CD4-positive, CD25-positive, alpha-beta regulatory T cell (primary cell): ENCODE measurements at regions not wholly inside any gene's neighbourhood (a gene's known extent, or its start where the extent isn't known, plus 50 kb on each side); places are given as distances from the start of the nearest gene placed in this dataset.

Experiments
- ATAC-seq, 2 donors: fragments of 150-1000 bp; cut with Tn5 transposase; one replicate each; pipeline ENCODE4 v1.10.0; 2021; ENCODE audit warnings: low read depth in 2 of 2, moderate number of reproducible peaks in 2 of 2, moderate library complexity in 1 of 2
- DNase-seq, 3 donors: peaks; one replicate each; pipeline versions ENCODE4 v3.0.0 to v3.0.0-alpha.2; 2012 to 2022; ENCODE audit warnings: mixed read lengths in 1 of 3
- H3K27ac ChIP-seq: one replicate; pipeline ENCODE4 v1.7.0; 2013; ENCODE audit warnings: mild to moderate bottlenecking, low read length; ENCODE audit not compliant: insufficient read depth, poor library complexity, severe bottlenecking
- H3K27me3 ChIP-seq: one replicate; pipeline ENCODE4 v1.7.0; 2013; ENCODE audit warnings: low read length; ENCODE audit not compliant: control insufficient read depth, insufficient read depth
- H3K36me3 ChIP-seq: one replicate; pipeline ENCODE4 v1.7.0; 2013; ENCODE audit warnings: mild to moderate bottlenecking, low read length, moderate library complexity; ENCODE audit not compliant: control insufficient read depth, insufficient read depth
- H3K4me1 ChIP-seq: 2 replicates; pipeline ENCODE4 v1.7.0; 2013; ENCODE audit warnings: mild to moderate bottlenecking, low read length; ENCODE audit not compliant: insufficient read depth, control insufficient read depth, poor library complexity, severe bottlenecking
- H3K4me3 ChIP-seq: one replicate; pipeline ENCODE4 v1.7.0; 2013; ENCODE audit warnings: low read depth, mild to moderate bottlenecking, low read length, moderate library complexity
- H3K9me3 ChIP-seq, 2 experiments: 1 replicate in 1 of 2; 2 replicates in 1 of 2; pipeline ENCODE4 v1.7.0; 2013; ENCODE audit warnings: low read length in 2 of 2, mild to moderate bottlenecking in 1 of 2, moderate library complexity in 1 of 2; ENCODE audit not compliant: control insufficient read depth in 2 of 2
- H3K27ac Mint-ChIP-seq, 3 donors: one replicate each; pipeline ENCODE4 v1.8.0; 2020 to 2022; ENCODE audit warnings: mild to moderate bottlenecking in 3 of 3, mixed read lengths in 3 of 3, moderate library complexity in 2 of 3
- H3K27me3 Mint-ChIP-seq: one replicate; pipeline ENCODE4 v1.8.0; 2022; ENCODE audit warnings: mild to moderate bottlenecking, mixed read lengths
- H3K36me3 Mint-ChIP-seq: one replicate; pipeline ENCODE4 v1.8.0; 2020; ENCODE audit warnings: mixed read lengths
- H3K4me1 Mint-ChIP-seq, 4 donors: one replicate each; pipeline ENCODE4 v1.8.0; 2020 to 2022; ENCODE audit warnings: mixed read lengths in 4 of 4, mild to moderate bottlenecking in 1 of 4
- H3K4me3 Mint-ChIP-seq, 4 donors: one replicate each; pipeline ENCODE4 v1.8.0; 2020 to 2022; ENCODE audit warnings: mild to moderate bottlenecking in 4 of 4, mixed read lengths in 4 of 4, moderate library complexity in 3 of 4
- H3K9me3 Mint-ChIP-seq, 7 donors: one replicate each; pipeline ENCODE4 v1.8.0; 2020 to 2022; ENCODE audit warnings: mixed read lengths in 7 of 7, mild to moderate bottlenecking in 3 of 7, moderate library complexity in 2 of 7

GRCh38 chr9:17846948-17847655, 268.2 kb downstream of the SH3GL2 start:
- DNase-seq (no peak), ATAC-seq (no peak)
- Mint-ChIP-seq H3K4me3 (no peak overlapping the region), H3K27ac (no peak overlapping the region), H3K9me3 (peaks cover 0 to 12% (median 6%) of the 10 kb centered on the region in 7 donors), H3K36me3 (no peaks in the 10 kb centered on the region), H3K4me1 (no peaks in the 10 kb centered on the region), H3K27me3 (no peaks in the 10 kb centered on the region)
- H3K27ac ChIP-seq = no peak overlapping the region
- H3K36me3 ChIP-seq = no peaks in the 10 kb centered on the region
- H3K27me3 ChIP-seq = no peaks in the 10 kb centered on the region
- H3K9me3 ChIP-seq = no peaks in the 10 kb centered on the region
- no peak overlapping the region for H3K4me3 ChIP-seq
- no peaks in the 10 kb centered on the region for H3K4me1 ChIP-seq

- Mint-ChIP-seq H3K4me3 (no peak overlapping the region), H3K36me3 (no peaks in the 10 kb centered on the region), H3K9me3 (peaks cover 0 to 12% (median 6%) of the 10 kb centered on the region in 7 donors), H3K27me3 (no peaks in the 10 kb centered on the region), H3K27ac (no peak overlapping the region), H3K4me1 (no peaks in the 10 kb centered on the region)
- Histone ChIP-seq H3K4me1 (no peaks in the 10 kb centered on the region), H3K27ac (no peak overlapping the region), H3K36me3 (no peaks in the 10 kb centered on the region), H3K27me3 (no peaks in the 10 kb centered on the region), H3K4me3 (no peak overlapping the region), H3K9me3 (no peaks in the 10 kb centered on the region)
- no peak for ATAC-seq
- no peak for DNase-seq
These were observed 269.0 kb downstream of the SH3GL2 start for GRCh38 chr9:17847908-17848307.

- no peaks in the 10 kb centered on the region for H3K4me1 Mint-ChIP-seq
- DNase-seq = no peak
- no peaks in the 10 kb centered on the region for H3K9me3 ChIP-seq
- no peak overlapping the region for H3K4me3 ChIP-seq
- H3K27me3 ChIP-seq = no peaks in the 10 kb centered on the region
- no peaks in the 10 kb centered on the region for H3K4me1 ChIP-seq
- H3K4me3 Mint-ChIP-seq = no peak overlapping the region
- H3K9me3 Mint-ChIP-seq = peaks cover 0 to 6% (median 1%) of the 10 kb centered on the region in 7 donors
- no peak for ATAC-seq
- no peak overlapping the region for H3K27ac Mint-ChIP-seq
- no peaks in the 10 kb centered on the region for H3K27me3 Mint-ChIP-seq
- no peak overlapping the region for H3K27ac ChIP-seq
- H3K36me3 Mint-ChIP-seq = no peaks in the 10 kb centered on the region
- no peaks in the 10 kb centered on the region for H3K36me3 ChIP-seq
These were observed 273.2 kb downstream of the SH3GL2 start for GRCh38 chr9:17852108-17852507.

GRCh38 chr9:17854487-17854886, 275.6 kb downstream of the SH3GL2 start:
- no peaks in the 10 kb centered on the region for H3K36me3 Mint-ChIP-seq
- Histone ChIP-seq H3K9me3 (no peaks in the 10 kb centered on the region), H3K27me3 (no peaks in the 10 kb centered on the region), H3K4me3 (no peak overlapping the region), H3K36me3 (no peaks in the 10 kb centered on the region), H3K4me1 (no peaks in the 10 kb centered on the region), H3K27ac (no peak overlapping the region)
- peaks cover 0 to 4% (median 0%) of the 10 kb centered on the region in 7 donors for H3K9me3 Mint-ChIP-seq
- DNase-seq (no peak), ATAC-seq (no peak)
- no peak overlapping the region for H3K4me3 Mint-ChIP-seq
- H3K4me1 Mint-ChIP-seq = no peaks in the 10 kb centered on the region
- no peak overlapping the region for H3K27ac Mint-ChIP-seq
- H3K27me3 Mint-ChIP-seq = no peaks in the 10 kb centered on the region

GRCh38 chr9:17856995-17857394, 278.1 kb downstream of the SH3GL2 start:
- Mint-ChIP-seq H3K27ac (no peak overlapping the region), H3K4me1 (no peaks in the 10 kb centered on the region), H3K36me3 (no peaks in the 10 kb centered on the region), H3K4me3 (no peak overlapping the region), H3K9me3 (peaks cover 0 to 4% (median 0%) of the 10 kb centered on the region in 7 donors), H3K27me3 (no peaks in the 10 kb centered on the region)
- no peak for ATAC-seq
- H3K4me1 ChIP-seq = no peaks in the 10 kb centered on the region
- no peaks in the 10 kb centered on the region for H3K27me3 ChIP-seq
- no peaks in the 10 kb centered on the region for H3K36me3 ChIP-seq
- DNase-seq = no peak
- H3K4me3 ChIP-seq = no peak overlapping the region
- no peak overlapping the region for H3K27ac ChIP-seq
- no peaks in the 10 kb centered on the region for H3K9me3 ChIP-seq

- no peak overlapping the region for H3K27ac Mint-ChIP-seq
- no peaks in the 10 kb centered on the region for H3K36me3 Mint-ChIP-seq
- H3K9me3 ChIP-seq = no peaks in the 10 kb centered on the region
- H3K27me3 Mint-ChIP-seq = no peaks in the 10 kb centered on the region
- ATAC-seq (no peak), DNase-seq (no peak)
- no peaks in the 10 kb centered on the region for H3K4me1 ChIP-seq
- no peak overlapping the region for H3K27ac ChIP-seq
- H3K36me3 ChIP-seq = no peaks in the 10 kb centered on the region
- peaks cover 0 to 8% (median 0%) of the 10 kb centered on the region in 7 donors for H3K9me3 Mint-ChIP-seq
- H3K4me3 ChIP-seq = no peak overlapping the region
- no peak overlapping the region for H3K4me3 Mint-ChIP-seq
- no peaks in the 10 kb centered on the region for H3K4me1 Mint-ChIP-seq
- H3K27me3 ChIP-seq = no peaks in the 10 kb centered on the region
These were observed 280.4 kb downstream of the SH3GL2 start for GRCh38 chr9:17859228-17859627.

- Mint-ChIP-seq H3K27me3 (no peaks in the 10 kb centered on the region), H3K36me3 (no peaks in the 10 kb centered on the region)
- ATAC-seq = no peak
These were observed 281.1 kb downstream of the SH3GL2 start for GRCh38 chr9:17859987-17860386.

GRCh38 chr9:17862101-17862500, 283.2 kb downstream of the SH3GL2 start:
- Mint-ChIP-seq H3K4me1 (no peaks in the 10 kb centered on the region), H3K27ac (no peak overlapping the region), H3K36me3 (no peaks in the 10 kb centered on the region), H3K27me3 (no peaks in the 10 kb centered on the region), H3K4me3 (no peak overlapping the region), H3K9me3 (peaks cover 0 to 8% (median 0%) of the 10 kb centered on the region in 7 donors)
- DNase-seq (no peak), ATAC-seq (no peak)
- H3K4me1 ChIP-seq = no peaks in the 10 kb centered on the region
- no peaks in the 10 kb centered on the region for H3K27me3 ChIP-seq
- no peaks in the 10 kb centered on the region for H3K36me3 ChIP-seq
- H3K4me3 ChIP-seq = no peak overlapping the region
- H3K9me3 ChIP-seq = no peaks in the 10 kb centered on the region
- H3K27ac ChIP-seq = no peak overlapping the region

More at GRCh38 chr9:17859987-17860386, 281.1 kb downstream of the SH3GL2 start:
- Mint-ChIP-seq H3K9me3 (peaks cover 0 to 8% (median 0%) of the 10 kb centered on the region in 7 donors), H3K27ac (no peak overlapping the region), H3K4me1 (no peaks in the 10 kb centered on the region), H3K4me3 (no peak overlapping the region)
- no peaks in the 10 kb centered on the region for H3K36me3 ChIP-seq
- no peaks in the 10 kb centered on the region for H3K4me1 ChIP-seq
- H3K27ac ChIP-seq = no peak overlapping the region
- H3K9me3 ChIP-seq = no peaks in the 10 kb centered on the region
- DNase-seq = no peak
- H3K27me3 ChIP-seq = no peaks in the 10 kb centered on the region
- H3K4me3 ChIP-seq = no peak overlapping the region
